ENCODE measurements at regions not wholly inside any gene's neighbourhood (a gene's known extent, or its start where the extent isn't known, plus 50 kb on each side); places are given as distances from the start of the nearest gene placed in this dataset.
"Not testable (repeated sequence)": the region's sequence is repeated elsewhere in the genome, so short reads cannot be mapped to it uniquely, and the experiment has no call there.

- DNase-seq: no peak
These were observed 52.7 kb upstream of the NCK2 start for GRCh38 chr2:105691947-105692390.

GRCh38 chr2:105690566-105690965, 54.1 kb upstream of the NCK2 start:
- DNase-seq: no peak

- DNase-seq: no peak
These were observed 55.2 kb upstream of the NCK2 start for GRCh38 chr2:105689484-105689883.

GRCh38 chr2:105688946-105689345, 55.8 kb upstream of the NCK2 start:
- no peak for DNase-seq

- no peak for DNase-seq
These were observed 58.1 kb upstream of the NCK2 start for GRCh38 chr2:105686588-105686987.

GRCh38 chr2:105683011-105683492, 61.7 kb upstream of the NCK2 start:
- no peak for DNase-seq

- no peak for DNase-seq
These were observed 62.3 kb upstream of the NCK2 start for GRCh38 chr2:105682401-105682800.

GRCh38 chr2:105681927-105682326, 62.8 kb upstream of the NCK2 start:
- no peak for DNase-seq

- no peak for DNase-seq
These were observed 64.4 kb upstream of the NCK2 start for GRCh38 chr2:105680357-105680756.

GRCh38 chr2:105678346-105678745, 66.4 kb upstream of the NCK2 start:
- no peak for DNase-seq

GRCh38 chr2:105677901-105678300, 66.8 kb upstream of the NCK2 start:
- no peak for DNase-seq

GRCh38 chr2:105675841-105676240, 68.9 kb upstream of the NCK2 start:
- DNase-seq: no peak

- no peak for DNase-seq
These were observed 69.7 kb upstream of the NCK2 start for GRCh38 chr2:105674859-105675541.

GRCh38 chr2:105674401-105674800, 70.3 kb upstream of the NCK2 start:
- no peak for DNase-seq

- no peak for DNase-seq
These were observed 73.6 kb upstream of the NCK2 start for GRCh38 chr2:105671156-105671555.

GRCh38 chr2:105669384-105669891, 75.3 kb upstream of the NCK2 start:
- DNase-seq: no peak

- no peak for DNase-seq
These were observed 79.2 kb upstream of the NCK2 start for GRCh38 chr2:105665480-105665879.

- no peak for DNase-seq
These were observed 84.2 kb upstream of the NCK2 start for GRCh38 chr2:105660489-105660888.

- DNase-seq: not testable (repeated sequence)
These were observed 88.7 kb upstream of the NCK2 start for GRCh38 chr2:105655723-105656606.

- no peak for DNase-seq
These were observed 89.5 kb upstream of the NCK2 start for GRCh38 chr2:105655244-105655643.

GRCh38 chr2:105654474-105655004, 90.2 kb upstream of the NCK2 start:
- DNase-seq: no peak

GRCh38 chr2:105653302-105653701, 91.4 kb upstream of the NCK2 start:
- DNase-seq: no peak

GRCh38 chr2:105652014-105652796, 92.5 kb upstream of the NCK2 start:
- DNase-seq: no peak

Measured in NCI-H1436 treated with DMSO at 0.1 percent for 48 hours (cell line).